Choroid plexus epithelial cell (primary cell): ENCODE measurements at regions not wholly inside any gene's neighbourhood (a gene's known extent, or its start where the extent isn't known, plus 50 kb on each side); places are given as distances from the start of the nearest gene placed in this dataset.

ENCODE experiments used
- DNase-seq: peaks from one replicate; pipeline ENCODE4 v3.0.0-alpha.2; 2010; ENCODE audit warnings: low read depth
- H3K4me3 ChIP-seq: 2 replicates; pipeline ENCODE4 v1.5.1; 2011; ENCODE audit warnings: low read depth, mild to moderate bottlenecking, control low read depth, low read length, moderate library complexity
- CTCF ChIP-seq: conservative IDR thresholded peaks from 2 replicates; pipeline ENCODE4 v1.5.1; 2011; ENCODE audit warnings: low read depth, mild to moderate bottlenecking, control low read depth, inconsistent platforms, low read length, moderate library complexity

- DNase-seq = peak; percentile 94
- no peak for TF ChIP-seq CTCF
- peak overlapping the region; percentile 18 for H3K4me3 ChIP-seq
Measured at GRCh38 chr15:95247071-95247984, 1016.0 kb downstream of the MCTP2 start.

- no peak overlapping the region for H3K4me3 ChIP-seq
- DNase-seq = peak; percentile 19
- TF ChIP-seq CTCF = no peak
Measured at GRCh38 chr15:95249524-95249923, 1018.2 kb downstream of the MCTP2 start.

- peak; percentile 24 for DNase-seq
- H3K4me3 ChIP-seq = no peak overlapping the region
- TF ChIP-seq CTCF = no peak
Measured at GRCh38 chr15:95252404-95252803, 1021.0 kb downstream of the MCTP2 start.

GRCh38 chr15:95254263-95254662 lies 1022.9 kb downstream of the MCTP2 start:
- no peak for TF ChIP-seq CTCF
- no peak overlapping the region for H3K4me3 ChIP-seq
- peak; percentile 53 for DNase-seq

GRCh38 chr15:95259513-95259912 lies 1028.2 kb downstream of the MCTP2 start:
- DNase-seq = peak; percentile 93
- no peak overlapping the region for H3K4me3 ChIP-seq
- TF ChIP-seq CTCF = peak; percentile 87

GRCh38 chr15:95259965-95260364 lies 1028.6 kb downstream of the MCTP2 start:
- TF ChIP-seq CTCF = no peak

GRCh38 chr15:95260856-95261255 lies 1029.5 kb downstream of the MCTP2 start:
- TF ChIP-seq CTCF = no peak
- no peak for DNase-seq
- no peak overlapping the region for H3K4me3 ChIP-seq

More at GRCh38 chr15:95259965-95260364, 1028.6 kb downstream of the MCTP2 start:
- DNase-seq = no peak
- no peak overlapping the region for H3K4me3 ChIP-seq
